ENCODE measurements at regions not wholly inside any gene's neighbourhood (a gene's known extent, or its start where the extent isn't known, plus 50 kb on each side); places are given as distances from the start of the nearest gene placed in this dataset.

DNA sequence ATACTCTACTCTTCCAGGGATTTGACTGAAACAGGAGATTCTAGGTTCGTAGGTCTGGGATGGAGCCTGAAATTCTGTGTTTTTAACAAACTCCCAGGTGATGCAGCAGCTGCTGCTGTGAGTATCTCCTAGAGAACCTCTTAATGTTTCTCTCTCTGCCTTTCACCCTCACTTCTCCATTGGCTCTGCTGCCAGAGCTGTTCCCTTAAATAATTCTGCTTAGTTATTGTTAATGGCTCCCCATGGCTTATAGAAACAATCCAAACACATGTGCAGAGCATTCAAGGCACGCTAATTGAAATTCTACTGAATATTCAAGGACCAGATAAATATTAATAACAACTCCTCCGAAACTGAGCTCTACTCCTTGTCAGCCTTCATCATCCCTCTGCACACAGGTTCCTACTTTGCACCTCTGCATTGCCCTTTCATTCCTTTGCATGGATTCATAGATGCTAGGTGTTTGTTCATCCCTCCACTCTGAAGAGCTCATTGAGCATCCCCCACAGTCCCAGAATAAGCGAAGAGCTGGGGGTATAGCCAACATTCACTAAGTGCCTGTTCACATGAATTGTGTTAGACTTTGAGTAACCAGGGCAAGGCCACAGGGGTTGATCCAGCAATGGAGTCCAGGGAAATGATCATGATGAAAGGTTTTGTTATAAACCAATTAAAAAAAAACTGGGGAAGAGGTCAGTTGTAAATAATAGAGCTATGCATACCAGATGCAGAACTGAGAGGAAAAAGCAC is 488.4 kb upstream of the JAG1 start:
- no peak for TF ChIP-seq FOSL2 (IDR thresholded peaks at IDR 0.05; ENCODE audit: borderline replicate concordance, low read depth)
- TF ChIP-seq, protein P1, sequence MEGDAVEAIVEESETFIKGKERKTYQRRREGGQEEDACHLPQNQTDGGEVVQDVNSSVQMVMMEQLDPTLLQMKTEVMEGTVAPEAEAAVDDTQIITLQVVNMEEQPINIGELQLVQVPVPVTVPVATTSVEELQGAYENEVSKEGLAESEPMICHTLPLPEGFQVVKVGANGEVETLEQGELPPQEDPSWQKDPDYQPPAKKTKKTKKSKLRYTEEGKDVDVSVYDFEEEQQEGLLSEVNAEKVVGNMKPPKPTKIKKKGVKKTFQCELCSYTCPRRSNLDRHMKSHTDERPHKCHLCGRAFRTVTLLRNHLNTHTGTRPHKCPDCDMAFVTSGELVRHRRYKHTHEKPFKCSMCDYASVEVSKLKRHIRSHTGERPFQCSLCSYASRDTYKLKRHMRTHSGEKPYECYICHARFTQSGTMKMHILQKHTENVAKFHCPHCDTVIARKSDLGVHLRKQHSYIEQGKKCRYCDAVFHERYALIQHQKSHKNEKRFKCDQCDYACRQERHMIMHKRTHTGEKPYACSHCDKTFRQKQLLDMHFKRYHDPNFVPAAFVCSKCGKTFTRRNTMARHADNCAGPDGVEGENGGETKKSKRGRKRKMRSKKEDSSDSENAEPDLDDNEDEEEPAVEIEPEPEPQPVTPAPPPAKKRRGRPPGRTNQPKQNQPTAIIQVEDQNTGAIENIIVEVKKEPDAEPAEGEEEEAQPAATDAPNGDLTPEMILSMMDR (IDR thresholded peaks at IDR 0.05) = no peak
- TF ChIP-seq POLR2AphosphoS5 (IDR thresholded peaks at IDR 0.05; ENCODE audit: low read depth, low read length) = no peak
- TF ChIP-seq RAD21 (IDR thresholded peaks at IDR 0.05; ENCODE audit: low read length) = no peak
- no peak for TF ChIP-seq MXI1 (IDR thresholded peaks at IDR 0.05; ENCODE audit: low read depth, low read length)
- TF ChIP-seq TCF12 (IDR thresholded peaks at IDR 0.05) = no peak
- no peak for TF ChIP-seq EP300 (IDR thresholded peaks at IDR 0.05; ENCODE audit: borderline replicate concordance in 1 of 2, low read depth in 1 of 2, low read length in 1 of 2)
- no peak for TF ChIP-seq MAX (IDR thresholded peaks at IDR 0.05; ENCODE audit: low read depth)
- TF ChIP-seq JUND (IDR thresholded peaks at IDR 0.05) = no peak
- TF ChIP-seq EZH2phosphoT487 (IDR thresholded peaks at IDR 0.05; ENCODE audit: borderline replicate concordance, low read depth) = no peak
